Skeletal muscle tissue (tissue), 3 donors: ENCODE measurements at regions not wholly inside any gene's neighbourhood (a gene's known extent, or its start where the extent isn't known, plus 50 kb on each side); places are given as distances from the start of the nearest gene placed in this dataset.

ENCODE experiments used
- H3K27ac ChIP-seq: one replicate; pipeline ENCODE4 v1.7.0; 2013; ENCODE audit warnings: mild to moderate bottlenecking, low read depth, low read length, inconsistent platforms
- H3K27me3 ChIP-seq, 3 donors: one replicate each; pipeline ENCODE4 v1.7.0; 2013; ENCODE audit warnings: low read length in 3 of 3; ENCODE audit not compliant: control insufficient read depth in 3 of 3, insufficient read depth in 3 of 3
- H3K36me3 ChIP-seq, 3 donors: one replicate each; pipeline ENCODE4 v1.7.0; 2013; ENCODE audit warnings: low read length in 3 of 3; ENCODE audit not compliant: control insufficient read depth in 3 of 3, insufficient read depth in 3 of 3
- H3K4me1 ChIP-seq, 3 donors: one replicate each; pipeline ENCODE4 v1.7.0; 2013; ENCODE audit warnings: low read length in 3 of 3, mild to moderate bottlenecking in 3 of 3; ENCODE audit not compliant: control insufficient read depth in 3 of 3, insufficient read depth in 3 of 3
- H3K4me3 ChIP-seq, 3 donors: one replicate each; pipeline ENCODE4 v1.7.0; 2013; ENCODE audit warnings: low read length in 3 of 3
- H3K9ac ChIP-seq, 3 donors: one replicate each; pipeline ENCODE4 v1.7.0; 2013; ENCODE audit warnings: low read length in 3 of 3, mild to moderate bottlenecking in 3 of 3, moderate library complexity in 2 of 3, low read depth in 1 of 3
- H3K9me3 ChIP-seq, 3 donors: one replicate each; pipeline ENCODE4 v1.7.0; 2013; ENCODE audit warnings: low read length in 3 of 3; ENCODE audit not compliant: control insufficient read depth in 3 of 3
- donor health status: Osteomylitis.

- no peaks in the 10 kb centered on the region for H3K27me3 ChIP-seq
- no peak overlapping the region for H3K27ac ChIP-seq
- no peaks in the 10 kb centered on the region for H3K4me1 ChIP-seq
- no peak overlapping the region for H3K9ac ChIP-seq
- H3K4me3 ChIP-seq, result no peak overlapping the region
- no peaks in the 10 kb centered on the region for H3K36me3 ChIP-seq
- peaks cover 0 to 3% (median 0%) of the 10 kb centered on the region in 3 donors for H3K9me3 ChIP-seq
Observed at GRCh38 chr2:35784777-35785176, 570.8 kb upstream of the CRIM1 start.

- Histone ChIP-seq H3K4me3 (no peak overlapping the region), H3K27ac (no peak overlapping the region), H3K4me1 (no peaks in the 10 kb centered on the region), H3K9me3 (peaks cover 0 to 1% (median 0%) of the 10 kb centered on the region in 3 donors), H3K27me3 (no peaks in the 10 kb centered on the region), H3K36me3 (no peaks in the 10 kb centered on the region), H3K9ac (no peak overlapping the region)
Observed at GRCh38 chr2:35783723-35784122, 571.9 kb upstream of the CRIM1 start.

GRCh38 chr2:35741556-35741955 lies 614.0 kb upstream of the CRIM1 start:
- H3K4me1 ChIP-seq, result no peaks in the 10 kb centered on the region
- no peak overlapping the region for H3K27ac ChIP-seq
- no peaks in the 10 kb centered on the region for H3K36me3 ChIP-seq
- H3K4me3 ChIP-seq, result no peak overlapping the region
- no peaks in the 10 kb centered on the region for H3K27me3 ChIP-seq
- H3K9me3 ChIP-seq, result no peaks in the 10 kb centered on the region
- no peak overlapping the region for H3K9ac ChIP-seq

- Histone ChIP-seq H3K9me3 (no peaks in the 10 kb centered on the region), H3K27ac (no peak overlapping the region), H3K9ac (no peak overlapping the region), H3K36me3 (no peaks in the 10 kb centered on the region), H3K27me3 (no peaks in the 10 kb centered on the region), H3K4me1 (no peaks in the 10 kb centered on the region), H3K4me3 (no peak overlapping the region)
Observed at GRCh38 chr2:35731674-35732073, 623.9 kb upstream of the CRIM1 start.

- no peaks in the 10 kb centered on the region for H3K27me3 ChIP-seq
- no peak overlapping the region for H3K9ac ChIP-seq
- no peaks in the 10 kb centered on the region for H3K9me3 ChIP-seq
Observed at GRCh38 chr2:35714883-35715282, 640.7 kb upstream of the CRIM1 start.

GRCh38 chr2:35708411-35708923 lies 647.1 kb upstream of the CRIM1 start:
- Histone ChIP-seq H3K4me3 (no peak overlapping the region), H3K9ac (no peak overlapping the region), H3K27ac (no peak overlapping the region), H3K27me3 (no peaks in the 10 kb centered on the region), H3K36me3 (no peaks in the 10 kb centered on the region), H3K9me3 (no peaks in the 10 kb centered on the region), H3K4me1 (no peaks in the 10 kb centered on the region)

More at GRCh38 chr2:35714883-35715282, 640.7 kb upstream of the CRIM1 start:
- Histone ChIP-seq H3K4me1 (no peaks in the 10 kb centered on the region), H3K4me3 (no peak overlapping the region), H3K27ac (no peak overlapping the region), H3K36me3 (no peaks in the 10 kb centered on the region)

GRCh38 chr2:35688309-35688708 lies 667.3 kb upstream of the CRIM1 start:
- H3K27me3 ChIP-seq, result no peaks in the 10 kb centered on the region
- no peak overlapping the region for H3K4me3 ChIP-seq
- H3K9me3 ChIP-seq, result no peaks in the 10 kb centered on the region
- H3K9ac ChIP-seq, result no peak overlapping the region
- no peaks in the 10 kb centered on the region for H3K4me1 ChIP-seq
- H3K36me3 ChIP-seq, result no peaks in the 10 kb centered on the region
- no peak overlapping the region for H3K27ac ChIP-seq

GRCh38 chr2:35651688-35652323 lies 703.8 kb upstream of the CRIM1 start:
- Histone ChIP-seq H3K4me3 (no peak overlapping the region), H3K9me3 (no peaks in the 10 kb centered on the region), H3K27ac (no peak overlapping the region), H3K27me3 (no peaks in the 10 kb centered on the region), H3K9ac (no peak overlapping the region), H3K36me3 (no peaks in the 10 kb centered on the region), H3K4me1 (no peaks in the 10 kb centered on the region)

GRCh38 chr2:35614640-35615039 lies 740.9 kb upstream of the CRIM1 start:
- H3K27ac ChIP-seq, result no peak overlapping the region
- H3K36me3 ChIP-seq, result no peaks in the 10 kb centered on the region
- no peak overlapping the region for H3K4me3 ChIP-seq
- no peaks in the 10 kb centered on the region for H3K4me1 ChIP-seq
- no peak overlapping the region for H3K9ac ChIP-seq
- H3K9me3 ChIP-seq, result no peaks in the 10 kb centered on the region
- H3K27me3 ChIP-seq, result no peaks in the 10 kb centered on the region

GRCh38 chr2:35606394-35606793 lies 749.2 kb upstream of the CRIM1 start:
- H3K27ac ChIP-seq, result no peak overlapping the region
- no peaks in the 10 kb centered on the region for H3K36me3 ChIP-seq
- no peaks in the 10 kb centered on the region for H3K4me1 ChIP-seq
- H3K4me3 ChIP-seq, result no peak overlapping the region
- H3K9me3 ChIP-seq, result no peaks in the 10 kb centered on the region
- no peak overlapping the region for H3K9ac ChIP-seq
- H3K27me3 ChIP-seq, result no peaks in the 10 kb centered on the region
